ENCODE measurements at regions not wholly inside any gene's neighbourhood (a gene's known extent, or its start where the extent isn't known, plus 50 kb on each side); places are given as distances from the start of the nearest gene placed in this dataset.

DNA sequence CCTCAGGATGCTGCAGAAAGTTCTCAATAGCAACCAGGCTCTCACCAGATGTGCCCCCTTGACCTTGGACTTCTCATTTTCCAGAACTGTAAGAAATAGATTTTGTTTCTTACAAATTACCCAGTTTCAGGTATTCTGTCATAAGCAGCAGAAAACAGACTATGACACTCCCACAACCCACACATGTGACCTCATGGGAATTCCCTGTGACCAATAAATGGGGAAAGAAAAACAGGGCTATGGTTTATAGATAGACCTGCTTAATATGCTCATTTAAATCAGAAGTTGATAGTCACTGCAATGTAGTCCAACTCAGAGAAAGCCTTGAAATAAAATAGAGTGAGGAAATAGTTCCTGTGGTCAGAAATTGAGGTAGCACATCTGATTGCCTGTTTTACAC is 380.9 kb upstream of the PTBP2 start:
- TF ChIP-seq, protein P1, sequence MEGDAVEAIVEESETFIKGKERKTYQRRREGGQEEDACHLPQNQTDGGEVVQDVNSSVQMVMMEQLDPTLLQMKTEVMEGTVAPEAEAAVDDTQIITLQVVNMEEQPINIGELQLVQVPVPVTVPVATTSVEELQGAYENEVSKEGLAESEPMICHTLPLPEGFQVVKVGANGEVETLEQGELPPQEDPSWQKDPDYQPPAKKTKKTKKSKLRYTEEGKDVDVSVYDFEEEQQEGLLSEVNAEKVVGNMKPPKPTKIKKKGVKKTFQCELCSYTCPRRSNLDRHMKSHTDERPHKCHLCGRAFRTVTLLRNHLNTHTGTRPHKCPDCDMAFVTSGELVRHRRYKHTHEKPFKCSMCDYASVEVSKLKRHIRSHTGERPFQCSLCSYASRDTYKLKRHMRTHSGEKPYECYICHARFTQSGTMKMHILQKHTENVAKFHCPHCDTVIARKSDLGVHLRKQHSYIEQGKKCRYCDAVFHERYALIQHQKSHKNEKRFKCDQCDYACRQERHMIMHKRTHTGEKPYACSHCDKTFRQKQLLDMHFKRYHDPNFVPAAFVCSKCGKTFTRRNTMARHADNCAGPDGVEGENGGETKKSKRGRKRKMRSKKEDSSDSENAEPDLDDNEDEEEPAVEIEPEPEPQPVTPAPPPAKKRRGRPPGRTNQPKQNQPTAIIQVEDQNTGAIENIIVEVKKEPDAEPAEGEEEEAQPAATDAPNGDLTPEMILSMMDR (IDR thresholded peaks at IDR 0.05 in 4 of 5, conservative IDR thresholded peaks at IDR 0.05 in 1 of 5) = no peak
- no peak for TF ChIP-seq POLR2A (IDR thresholded peaks at IDR 0.05)

Data from gastrocnemius medialis (tissue), 4 donors.